WI38 (cell line): ENCODE measurements at regions not wholly inside any gene's neighbourhood (a gene's known extent, or its start where the extent isn't known, plus 50 kb on each side); places are given as distances from the start of the nearest gene placed in this dataset.

Experiments used
- H3K4me3 ChIP-seq: 2 replicates; pipeline ENCODE4 v1.5.1; 2011; ENCODE audit warnings: low read depth, mild to moderate bottlenecking, control low read depth, low read length
- TF ChIP-seq, protein P1 (sequence below): IDR thresholded peaks from 2 replicates; pipeline ENCODE4 v1.5.1; 2012; ENCODE audit warnings: low read depth, mild to moderate bottlenecking, control low read depth, low read length

- TF ChIP-seq, protein P1, sequence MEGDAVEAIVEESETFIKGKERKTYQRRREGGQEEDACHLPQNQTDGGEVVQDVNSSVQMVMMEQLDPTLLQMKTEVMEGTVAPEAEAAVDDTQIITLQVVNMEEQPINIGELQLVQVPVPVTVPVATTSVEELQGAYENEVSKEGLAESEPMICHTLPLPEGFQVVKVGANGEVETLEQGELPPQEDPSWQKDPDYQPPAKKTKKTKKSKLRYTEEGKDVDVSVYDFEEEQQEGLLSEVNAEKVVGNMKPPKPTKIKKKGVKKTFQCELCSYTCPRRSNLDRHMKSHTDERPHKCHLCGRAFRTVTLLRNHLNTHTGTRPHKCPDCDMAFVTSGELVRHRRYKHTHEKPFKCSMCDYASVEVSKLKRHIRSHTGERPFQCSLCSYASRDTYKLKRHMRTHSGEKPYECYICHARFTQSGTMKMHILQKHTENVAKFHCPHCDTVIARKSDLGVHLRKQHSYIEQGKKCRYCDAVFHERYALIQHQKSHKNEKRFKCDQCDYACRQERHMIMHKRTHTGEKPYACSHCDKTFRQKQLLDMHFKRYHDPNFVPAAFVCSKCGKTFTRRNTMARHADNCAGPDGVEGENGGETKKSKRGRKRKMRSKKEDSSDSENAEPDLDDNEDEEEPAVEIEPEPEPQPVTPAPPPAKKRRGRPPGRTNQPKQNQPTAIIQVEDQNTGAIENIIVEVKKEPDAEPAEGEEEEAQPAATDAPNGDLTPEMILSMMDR: no peak
- H3K4me3 ChIP-seq: no peak overlapping the region
Observed at GRCh38 chr12:131635491-131636122, 75.3 kb upstream of the SFSWAP start.

GRCh38 chr12:131636266-131636665 lies 74.6 kb upstream of the SFSWAP start:
- no peak overlapping the region for H3K4me3 ChIP-seq

DNA sequence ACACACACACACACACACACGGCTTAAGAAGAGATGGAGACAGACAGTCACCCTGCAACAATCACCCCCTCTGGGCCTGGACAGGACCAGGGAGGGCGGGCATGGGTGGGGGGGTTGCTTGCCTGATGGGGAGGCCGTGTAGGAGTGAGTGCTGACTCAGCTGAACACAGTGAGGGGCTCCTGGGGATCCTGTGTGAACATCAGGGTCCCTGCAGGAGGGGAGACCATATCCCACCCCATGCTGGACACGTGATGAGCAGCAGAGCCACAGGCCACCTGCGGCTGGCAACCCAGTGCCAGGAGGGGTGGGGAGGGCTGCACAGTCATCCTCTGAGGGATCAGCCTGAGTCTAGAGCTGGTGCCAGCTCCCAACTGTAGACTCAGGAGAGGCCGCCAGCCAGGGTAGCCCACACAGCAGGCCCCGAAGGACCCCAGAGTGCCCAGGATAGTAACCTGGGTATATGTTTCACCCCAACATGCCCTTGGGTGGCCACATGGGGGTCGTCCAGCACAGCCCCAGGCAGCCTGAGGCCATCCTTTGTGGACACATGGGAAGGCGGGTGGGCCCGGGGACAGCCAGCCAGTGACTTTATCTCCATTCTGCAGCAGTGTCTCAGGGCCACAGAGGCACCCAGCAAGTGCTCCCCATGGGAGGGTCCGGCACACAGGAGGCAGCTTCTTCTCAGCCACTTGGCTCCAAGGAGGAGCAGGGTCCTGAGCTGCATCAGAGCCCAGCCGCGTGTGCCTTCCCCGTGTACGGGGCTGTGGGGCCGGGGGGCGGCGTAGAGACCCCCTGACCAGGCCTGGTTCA lies 73.7 kb upstream of the SFSWAP start:
- TF ChIP-seq, protein P1: no peak

More at GRCh38 chr12:131636266-131636665, 74.6 kb upstream of the SFSWAP start:
- TF ChIP-seq, protein P1: no peak

DNA sequence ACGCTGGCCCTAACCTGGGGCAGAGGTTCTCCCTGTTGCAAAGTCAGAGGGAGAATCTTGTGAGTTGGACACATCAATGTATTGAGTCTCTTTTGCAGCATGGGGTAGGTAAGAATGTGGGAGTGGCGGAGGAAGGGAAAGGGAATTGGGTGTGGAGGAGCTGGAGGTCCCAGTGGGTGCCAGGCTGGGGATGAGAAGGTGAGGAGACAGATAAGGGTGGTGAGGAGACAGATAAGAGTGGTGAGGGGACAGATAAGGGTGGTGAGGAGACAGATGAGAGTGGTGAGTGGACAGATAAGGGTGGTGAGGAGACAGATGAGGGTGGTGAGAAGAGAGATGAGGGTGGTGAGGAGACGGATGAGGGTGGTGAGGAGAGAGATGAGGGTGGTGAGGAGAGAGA lies 72.9 kb upstream of the SFSWAP start:
- TF ChIP-seq, protein P1: no peak
- no peak overlapping the region for H3K4me3 ChIP-seq

More for the DNA sequence above, 73.7 kb upstream of the SFSWAP start:
- no peak overlapping the region for H3K4me3 ChIP-seq

DNA sequence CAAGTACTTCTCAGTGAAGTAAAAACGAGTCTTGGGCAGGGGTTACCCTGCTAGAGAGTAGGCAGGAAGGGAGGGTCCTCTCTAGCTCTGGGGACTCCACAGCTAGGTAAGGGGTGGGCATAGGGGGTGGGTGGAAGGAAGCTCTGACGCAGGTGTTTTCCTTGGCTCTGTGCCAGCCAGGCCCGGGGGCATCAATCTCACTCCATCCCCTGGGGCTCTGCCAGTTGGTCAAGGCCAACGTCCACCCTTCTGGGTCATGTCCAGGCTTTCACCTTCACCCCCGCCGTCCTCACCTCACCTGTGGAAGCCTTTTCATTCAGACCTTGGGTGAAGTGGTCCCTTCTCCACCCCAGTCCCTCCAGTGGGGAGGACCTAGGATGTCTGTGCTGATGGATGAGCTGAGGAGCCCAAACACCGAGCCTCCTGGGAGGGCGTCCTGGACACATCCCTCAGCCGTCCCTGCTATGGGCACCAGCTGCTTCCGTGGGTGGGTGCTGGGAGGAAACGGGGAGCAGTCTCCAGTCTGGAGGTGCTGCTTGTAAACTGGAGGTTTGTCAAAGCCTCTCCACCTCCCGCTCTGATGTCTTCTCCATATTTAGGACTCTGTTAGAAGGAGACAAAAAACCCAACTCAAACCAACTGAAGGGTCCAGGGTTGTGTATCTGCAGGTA lies 71.5 kb upstream of the SFSWAP start:
- TF ChIP-seq, protein P1: no peak
- H3K4me3 ChIP-seq: no peak overlapping the region

DNA sequence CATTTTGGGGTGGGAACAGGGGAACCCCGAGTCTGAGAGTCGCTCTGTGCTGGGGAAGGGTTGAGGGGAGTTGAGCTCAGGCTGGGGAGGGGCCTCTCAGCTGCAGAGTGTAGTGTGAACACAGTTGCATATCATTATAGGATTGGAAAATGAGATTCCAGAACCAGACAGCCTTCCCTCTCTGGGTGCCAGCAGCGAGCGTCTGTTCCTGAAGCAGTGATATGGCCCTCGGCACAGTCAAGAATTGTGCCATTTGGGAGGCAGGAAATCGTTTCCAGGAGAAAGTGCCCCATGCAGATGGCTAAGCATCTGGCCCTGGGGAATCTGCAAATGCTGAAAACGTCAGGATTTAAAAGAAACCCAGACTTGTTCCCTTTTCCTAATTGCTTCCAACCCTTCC lies 70.4 kb upstream of the SFSWAP start:
- TF ChIP-seq, protein P1: no peak
- H3K4me3 ChIP-seq: no peak overlapping the region

GRCh38 chr12:131641315-131641714 lies 69.6 kb upstream of the SFSWAP start:
- TF ChIP-seq, protein P1: no peak
- no peak overlapping the region for H3K4me3 ChIP-seq
